ENCODE measurements at regions not wholly inside any gene's neighbourhood (a gene's known extent, or its start where the extent isn't known, plus 50 kb on each side); places are given as distances from the start of the nearest gene placed in this dataset.

DNA sequence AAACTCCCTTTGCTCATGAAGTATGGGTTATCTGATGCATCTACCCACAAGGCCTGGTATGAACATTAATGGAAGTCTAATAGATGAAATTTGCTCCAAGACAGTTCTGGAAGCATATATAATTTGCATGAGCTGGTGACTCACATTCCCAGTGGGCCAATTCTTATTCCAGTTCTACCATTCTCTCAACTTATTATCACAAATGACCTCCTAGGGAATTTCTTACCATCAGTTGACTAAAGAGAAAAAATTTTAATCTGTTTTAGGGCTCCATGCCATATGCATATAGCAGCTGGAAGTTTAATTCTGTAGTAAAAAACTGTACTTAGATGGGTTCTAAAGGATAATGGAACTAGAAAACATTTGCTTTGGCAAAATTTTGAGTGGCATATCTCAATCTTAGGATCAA is 165.2 kb upstream of the COL3A1 start:
- H3K4me3 Mint-ChIP-seq = no peak overlapping the region
- H3K27me3 Mint-ChIP-seq (ENCODE audit: low read depth, poor library complexity) = no peaks in the 10 kb centered on the region
- TF ChIP-seq, protein P1, sequence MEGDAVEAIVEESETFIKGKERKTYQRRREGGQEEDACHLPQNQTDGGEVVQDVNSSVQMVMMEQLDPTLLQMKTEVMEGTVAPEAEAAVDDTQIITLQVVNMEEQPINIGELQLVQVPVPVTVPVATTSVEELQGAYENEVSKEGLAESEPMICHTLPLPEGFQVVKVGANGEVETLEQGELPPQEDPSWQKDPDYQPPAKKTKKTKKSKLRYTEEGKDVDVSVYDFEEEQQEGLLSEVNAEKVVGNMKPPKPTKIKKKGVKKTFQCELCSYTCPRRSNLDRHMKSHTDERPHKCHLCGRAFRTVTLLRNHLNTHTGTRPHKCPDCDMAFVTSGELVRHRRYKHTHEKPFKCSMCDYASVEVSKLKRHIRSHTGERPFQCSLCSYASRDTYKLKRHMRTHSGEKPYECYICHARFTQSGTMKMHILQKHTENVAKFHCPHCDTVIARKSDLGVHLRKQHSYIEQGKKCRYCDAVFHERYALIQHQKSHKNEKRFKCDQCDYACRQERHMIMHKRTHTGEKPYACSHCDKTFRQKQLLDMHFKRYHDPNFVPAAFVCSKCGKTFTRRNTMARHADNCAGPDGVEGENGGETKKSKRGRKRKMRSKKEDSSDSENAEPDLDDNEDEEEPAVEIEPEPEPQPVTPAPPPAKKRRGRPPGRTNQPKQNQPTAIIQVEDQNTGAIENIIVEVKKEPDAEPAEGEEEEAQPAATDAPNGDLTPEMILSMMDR (IDR thresholded peaks at IDR 0.05) = no peak
- no peaks in the 10 kb centered on the region for H3K36me3 Mint-ChIP-seq (ENCODE audit: low read depth)
- no peaks in the 10 kb centered on the region for H3K9me3 Mint-ChIP-seq
- no peak overlapping the region for H3K27ac Mint-ChIP-seq
- H3K4me1 Mint-ChIP-seq = no peaks in the 10 kb centered on the region
- no peak for DNase-seq

DNA sequence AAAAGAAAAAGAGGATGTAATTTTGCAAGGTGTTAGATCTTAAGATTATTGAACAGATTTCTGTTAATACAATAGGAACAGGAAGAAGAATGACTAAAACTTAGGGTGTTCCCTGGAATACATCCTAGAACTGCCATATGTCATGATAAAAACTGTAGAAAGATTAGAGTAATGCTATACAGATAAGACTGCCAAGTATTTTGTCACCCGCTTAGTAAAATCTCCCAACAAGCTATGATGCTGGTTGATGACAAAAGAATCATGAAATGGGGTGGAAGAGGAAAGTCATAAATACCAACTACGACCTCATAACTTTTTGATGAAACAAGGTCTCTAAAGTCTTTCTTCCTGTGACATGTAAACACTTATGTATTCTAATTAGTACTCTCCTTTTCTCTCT is 163.6 kb upstream of the COL3A1 start:
- no peak overlapping the region for H3K4me3 Mint-ChIP-seq
- H3K9me3 Mint-ChIP-seq = no peaks in the 10 kb centered on the region
- TF ChIP-seq, protein P1 (IDR thresholded peaks at IDR 0.05) = no peak
- H3K4me1 Mint-ChIP-seq = no peaks in the 10 kb centered on the region
- no peak for DNase-seq
- H3K27me3 Mint-ChIP-seq (ENCODE audit: low read depth, poor library complexity) = no peaks in the 10 kb centered on the region
- H3K27ac Mint-ChIP-seq = no peak overlapping the region
- H3K36me3 Mint-ChIP-seq (ENCODE audit: low read depth) = no peaks in the 10 kb centered on the region

DNA sequence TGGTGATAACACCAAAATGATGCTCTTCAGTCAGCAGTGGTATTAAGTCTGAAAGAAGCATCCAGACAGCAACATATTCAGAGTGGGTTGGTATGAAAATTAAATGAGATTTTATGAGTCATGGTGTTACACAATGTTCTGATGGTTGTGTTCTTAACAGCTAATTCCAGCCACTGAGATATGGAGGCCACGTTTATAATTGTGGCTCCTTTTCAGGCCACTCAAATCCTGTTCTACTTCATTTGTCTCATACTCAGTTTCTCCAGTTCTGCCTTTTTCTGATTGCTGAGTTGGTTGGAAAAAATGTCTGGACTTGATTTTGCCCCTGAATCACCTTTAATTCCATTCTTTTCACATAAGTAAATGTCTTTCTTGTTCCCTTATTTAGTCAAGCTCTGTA is 162.7 kb upstream of the COL3A1 start:
- no peaks in the 10 kb centered on the region for H3K9me3 Mint-ChIP-seq
- TF ChIP-seq, protein P1 (IDR thresholded peaks at IDR 0.05) = no peak
- no peak overlapping the region for H3K4me3 Mint-ChIP-seq
- H3K27me3 Mint-ChIP-seq (ENCODE audit: low read depth, poor library complexity) = no peaks in the 10 kb centered on the region
- H3K36me3 Mint-ChIP-seq (ENCODE audit: low read depth) = no peaks in the 10 kb centered on the region
- DNase-seq = no peak
- no peak overlapping the region for H3K27ac Mint-ChIP-seq
- no peaks in the 10 kb centered on the region for H3K4me1 Mint-ChIP-seq

DNA sequence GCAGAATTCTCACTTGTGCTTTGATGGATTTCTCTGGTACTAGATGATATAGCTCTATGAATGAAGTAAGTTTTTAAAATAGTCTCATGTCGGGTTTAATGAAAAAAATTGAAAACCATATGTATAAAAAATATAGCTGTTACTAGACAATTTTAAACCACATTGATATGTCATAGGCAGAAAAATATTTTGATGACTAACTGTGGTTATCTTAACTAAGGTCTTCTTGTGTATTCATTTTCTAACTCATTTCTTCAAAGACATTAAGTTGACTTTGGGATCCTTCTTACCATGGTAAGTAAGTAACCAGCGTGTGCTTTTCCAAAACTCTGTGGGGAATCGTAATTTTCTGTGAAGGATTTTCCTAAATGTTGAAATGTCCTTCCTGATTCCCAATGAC is 160.9 kb upstream of the COL3A1 start:
- TF ChIP-seq, protein P1 (IDR thresholded peaks at IDR 0.05) = no peak
- Mint-ChIP-seq H3K27me3 (ENCODE audit: low read depth, poor library complexity) (no peaks in the 10 kb centered on the region), H3K4me1 (no peaks in the 10 kb centered on the region), H3K9me3 (no peaks in the 10 kb centered on the region), H3K4me3 (no peak overlapping the region), H3K36me3 (ENCODE audit: low read depth) (no peaks in the 10 kb centered on the region), H3K27ac (no peak overlapping the region)
- no peak for DNase-seq

DNA sequence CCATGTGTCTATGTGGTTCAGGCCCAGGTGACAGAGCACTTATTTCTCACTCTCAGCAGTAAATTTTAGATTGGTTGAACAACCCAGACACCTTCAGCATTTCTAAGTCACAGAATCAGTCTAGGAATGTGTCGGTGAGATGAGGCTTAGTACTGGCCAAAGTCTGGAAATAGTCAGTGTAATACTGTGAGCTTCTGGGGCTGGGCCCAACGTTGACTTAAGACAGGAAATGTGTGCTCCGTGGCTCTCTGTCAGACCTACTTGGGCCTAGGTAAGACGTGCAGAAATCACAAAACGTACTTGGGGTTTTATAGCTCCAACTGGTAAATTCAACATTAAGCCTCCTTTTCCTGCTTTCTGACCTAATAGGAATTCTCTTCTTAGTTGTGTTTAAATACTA is 160.3 kb upstream of the COL3A1 start:
- Mint-ChIP-seq H3K4me1 (no peaks in the 10 kb centered on the region), H3K9me3 (no peaks in the 10 kb centered on the region), H3K36me3 (ENCODE audit: low read depth) (no peaks in the 10 kb centered on the region), H3K27ac (no peak overlapping the region), H3K27me3 (ENCODE audit: low read depth, poor library complexity) (no peaks in the 10 kb centered on the region), H3K4me3 (no peak overlapping the region)
- TF ChIP-seq, protein P1 (IDR thresholded peaks at IDR 0.05) = no peak
- no peak for DNase-seq

DNA sequence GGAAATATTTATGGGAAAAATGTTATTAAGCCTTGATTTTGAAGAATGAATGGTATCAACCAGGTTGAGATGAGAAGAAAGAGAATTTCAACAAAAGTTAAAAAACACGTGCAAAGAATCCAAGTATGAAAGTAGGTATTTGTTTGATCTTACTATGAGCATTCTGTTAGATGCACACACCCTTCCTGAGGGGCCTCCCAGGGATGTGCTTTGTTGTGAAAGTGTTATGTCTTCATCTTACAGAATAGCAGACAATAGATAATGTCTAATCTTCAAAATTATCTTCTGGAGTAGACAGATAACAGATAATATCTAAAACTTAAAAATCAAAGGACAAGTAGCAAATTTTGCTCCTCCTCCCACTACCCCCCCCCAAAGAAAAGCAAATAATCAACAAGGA is 155.2 kb upstream of the COL3A1 start:
- Mint-ChIP-seq H3K27ac (no peak overlapping the region), H3K9me3 (no peaks in the 10 kb centered on the region), H3K4me1 (peaks cover 11% of the 10 kb centered on the region), H3K4me3 (no peak overlapping the region), H3K36me3 (ENCODE audit: low read depth) (no peaks in the 10 kb centered on the region), H3K27me3 (ENCODE audit: low read depth, poor library complexity) (no peaks in the 10 kb centered on the region)
- no peak for DNase-seq
- TF ChIP-seq, protein P1 (IDR thresholded peaks at IDR 0.05) = no peak

All from nephron progenitor cell (in vitro differentiated cells).